ENCODE measurements at regions not wholly inside any gene's neighbourhood (a gene's known extent, or its start where the extent isn't known, plus 50 kb on each side); places are given as distances from the start of the nearest gene placed in this dataset.

DNA sequence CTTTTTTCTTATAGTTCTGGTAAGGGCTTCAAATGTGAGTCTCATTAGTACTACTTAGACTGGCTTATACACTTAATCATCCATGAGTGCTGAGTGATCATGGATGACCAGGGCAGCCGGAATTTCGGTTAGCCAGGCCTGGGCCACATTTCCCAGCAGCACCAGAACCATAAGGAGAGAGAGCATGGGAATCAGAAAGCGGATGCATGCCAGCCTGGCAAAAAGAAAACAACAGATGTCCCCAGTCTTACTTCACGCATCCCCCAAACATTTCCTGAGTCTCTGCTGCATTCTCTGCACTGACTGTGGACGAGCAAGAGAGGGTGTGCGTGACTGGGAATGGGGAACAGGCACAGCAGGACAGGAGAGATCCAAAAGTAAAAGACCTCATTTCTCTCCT, 371.1 kb upstream of the ZNF608 start:
- H3K4me1 Mint-ChIP-seq = peaks cover 7% of the 10 kb centered on the region
- H3K27me3 Mint-ChIP-seq = no peaks in the 10 kb centered on the region
- no peak for ATAC-seq
- no peaks in the 10 kb centered on the region for H3K36me3 Mint-ChIP-seq
- H3K9me3 Mint-ChIP-seq = no peaks in the 10 kb centered on the region
- no peak overlapping the region for H3K27ac Mint-ChIP-seq
- H3K4me3 Mint-ChIP-seq = no peak overlapping the region

DNA sequence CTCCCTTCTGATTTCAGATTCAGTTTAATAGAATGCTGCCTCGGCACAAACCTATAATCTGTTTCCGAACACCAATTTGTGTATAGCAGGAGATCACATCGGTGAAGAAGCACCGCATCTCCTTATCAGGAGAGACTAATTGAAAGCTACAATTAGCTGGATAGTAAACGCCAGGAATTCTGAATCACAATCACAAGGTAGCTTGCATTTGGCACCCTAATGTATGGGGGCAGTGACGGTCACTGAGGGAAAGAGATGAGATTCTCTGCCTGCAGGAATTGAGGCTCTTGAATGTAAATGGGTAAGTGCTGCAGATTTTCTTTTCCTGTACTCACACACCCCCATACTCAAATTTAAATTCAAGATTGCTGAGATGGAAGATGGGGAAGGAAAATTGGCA, 373.6 kb upstream of the ZNF608 start:
- no peaks in the 10 kb centered on the region for H3K9me3 Mint-ChIP-seq
- no peaks in the 10 kb centered on the region for H3K4me1 Mint-ChIP-seq
- H3K27me3 Mint-ChIP-seq = no peaks in the 10 kb centered on the region
- no peaks in the 10 kb centered on the region for H3K36me3 Mint-ChIP-seq
- no peak overlapping the region for H3K4me3 Mint-ChIP-seq
- H3K27ac Mint-ChIP-seq = no peak overlapping the region
- no peak for ATAC-seq

DNA sequence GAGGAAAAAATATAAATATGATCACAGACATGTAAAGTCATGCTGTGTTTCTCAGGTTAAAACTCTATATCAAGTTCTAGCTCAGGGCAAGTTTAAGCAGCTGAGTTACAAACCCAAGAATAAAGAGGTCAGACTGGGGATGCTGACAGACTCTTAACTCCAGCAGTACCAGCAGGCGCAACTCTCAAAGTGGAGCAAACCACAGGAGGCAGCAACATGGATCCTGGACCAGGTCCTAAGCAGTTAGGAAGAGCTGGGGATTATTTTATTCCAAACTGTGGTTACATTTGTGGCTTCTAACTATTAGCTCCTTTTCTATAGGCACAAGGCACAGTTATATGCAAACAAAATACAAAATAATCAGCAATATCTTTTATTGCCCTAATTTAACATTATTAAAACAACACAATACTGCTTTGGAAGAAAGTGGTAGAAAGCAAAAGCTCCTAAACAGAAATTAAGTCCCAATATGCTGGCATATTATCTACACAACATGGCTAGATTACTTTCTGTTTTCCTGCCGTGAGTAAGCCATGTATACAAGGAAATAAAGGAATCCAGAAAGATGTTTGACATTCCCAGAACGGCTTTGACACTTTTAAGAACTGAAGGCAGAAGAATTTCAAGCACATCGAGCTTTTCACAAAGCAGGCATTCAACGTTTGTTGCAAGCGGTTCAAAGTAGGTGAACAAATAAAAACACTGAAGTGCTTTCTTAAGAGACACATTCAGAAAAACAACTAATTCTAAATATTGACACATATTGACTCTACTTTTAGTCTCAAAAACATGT, 378.8 kb upstream of the ZNF608 start:
- no peak overlapping the region for H3K4me3 Mint-ChIP-seq
- no peak for ATAC-seq
- H3K27ac Mint-ChIP-seq = no peak overlapping the region
- H3K36me3 Mint-ChIP-seq = no peaks in the 10 kb centered on the region
- H3K27me3 Mint-ChIP-seq = no peaks in the 10 kb centered on the region
- no peaks in the 10 kb centered on the region for H3K9me3 Mint-ChIP-seq
- H3K4me1 Mint-ChIP-seq = no peaks in the 10 kb centered on the region

DNA sequence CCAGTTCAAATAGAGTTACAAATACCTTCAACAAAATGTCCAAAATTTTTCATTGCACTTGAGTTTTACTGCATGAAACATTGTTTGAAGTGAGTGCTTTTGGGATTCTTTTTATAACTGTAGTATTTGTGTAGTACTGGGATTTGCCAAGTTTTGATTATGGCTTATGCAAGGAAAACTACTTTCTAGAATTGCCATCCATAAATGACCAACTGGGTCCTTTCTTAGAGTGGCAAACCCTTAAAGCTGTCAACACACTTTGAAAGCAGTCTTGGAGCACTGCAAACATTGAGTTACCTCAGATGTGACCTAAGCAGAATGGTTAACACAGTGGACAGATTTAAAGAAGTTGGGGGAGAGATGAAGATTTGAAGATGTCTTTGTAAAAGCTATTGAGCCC, 379.6 kb upstream of the ZNF608 start:
- Mint-ChIP-seq H3K4me1 (no peaks in the 10 kb centered on the region), H3K27ac (no peak overlapping the region), H3K4me3 (no peak overlapping the region), H3K9me3 (no peaks in the 10 kb centered on the region), H3K27me3 (no peaks in the 10 kb centered on the region), H3K36me3 (no peaks in the 10 kb centered on the region)
- ATAC-seq = no peak

DNA sequence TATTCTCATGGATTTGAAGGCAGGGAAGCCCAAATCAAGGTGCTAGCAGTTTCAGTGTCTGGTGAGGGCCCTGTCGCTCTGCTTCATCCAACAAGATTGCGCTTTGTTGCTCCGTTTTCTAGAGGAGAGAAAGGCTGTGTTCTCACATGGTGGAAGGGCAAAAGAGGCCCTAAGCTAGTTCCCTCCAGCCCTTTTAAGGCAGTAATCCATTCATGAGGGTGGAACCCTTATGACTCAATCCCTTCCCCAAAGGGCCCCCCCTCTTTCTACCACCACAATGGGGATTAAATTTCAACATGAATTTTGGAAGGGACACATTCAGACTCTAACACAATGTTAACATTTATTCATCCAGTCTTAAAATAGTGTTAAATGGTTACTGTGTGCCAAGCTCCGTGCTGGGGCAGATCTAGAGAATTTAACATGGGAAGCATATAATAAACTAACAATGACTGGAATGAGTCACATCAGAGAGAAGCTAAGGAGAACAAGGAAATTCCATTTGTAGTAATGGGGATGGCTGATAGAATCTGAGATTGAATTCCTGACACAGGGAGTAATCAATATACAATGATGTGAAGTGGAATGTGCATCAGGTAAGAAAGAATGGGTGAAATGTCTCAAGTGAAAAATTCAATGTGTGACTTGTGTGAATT, 382.8 kb upstream of the ZNF608 start:
- Mint-ChIP-seq H3K36me3 (no peaks in the 10 kb centered on the region), H3K4me1 (no peaks in the 10 kb centered on the region), H3K4me3 (no peak overlapping the region), H3K9me3 (no peaks in the 10 kb centered on the region), H3K27ac (no peak overlapping the region), H3K27me3 (no peaks in the 10 kb centered on the region)
- no peak for ATAC-seq

DNA sequence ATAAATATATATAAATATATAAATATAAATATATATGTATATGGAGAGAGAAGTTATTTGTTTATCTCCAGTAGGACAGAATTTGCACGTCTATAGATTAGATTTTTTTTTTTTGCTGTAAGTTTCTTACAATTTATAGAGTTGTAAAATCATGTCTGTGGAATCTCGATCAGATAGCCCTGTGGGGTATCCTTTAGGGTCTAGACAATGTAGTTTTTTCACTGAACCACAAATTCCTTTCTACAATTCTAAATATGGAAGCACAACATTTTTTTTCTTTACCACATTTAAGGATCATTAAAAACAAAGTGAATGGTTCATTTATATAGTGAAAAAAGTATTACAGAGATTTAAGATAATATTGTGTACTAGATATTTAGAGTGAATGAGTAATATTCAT, 384.2 kb upstream of the ZNF608 start:
- Mint-ChIP-seq H3K9me3 (no peaks in the 10 kb centered on the region), H3K27me3 (no peaks in the 10 kb centered on the region), H3K27ac (no peak overlapping the region), H3K36me3 (no peaks in the 10 kb centered on the region), H3K4me3 (no peak overlapping the region), H3K4me1 (no peaks in the 10 kb centered on the region)
- no peak for ATAC-seq

DNA sequence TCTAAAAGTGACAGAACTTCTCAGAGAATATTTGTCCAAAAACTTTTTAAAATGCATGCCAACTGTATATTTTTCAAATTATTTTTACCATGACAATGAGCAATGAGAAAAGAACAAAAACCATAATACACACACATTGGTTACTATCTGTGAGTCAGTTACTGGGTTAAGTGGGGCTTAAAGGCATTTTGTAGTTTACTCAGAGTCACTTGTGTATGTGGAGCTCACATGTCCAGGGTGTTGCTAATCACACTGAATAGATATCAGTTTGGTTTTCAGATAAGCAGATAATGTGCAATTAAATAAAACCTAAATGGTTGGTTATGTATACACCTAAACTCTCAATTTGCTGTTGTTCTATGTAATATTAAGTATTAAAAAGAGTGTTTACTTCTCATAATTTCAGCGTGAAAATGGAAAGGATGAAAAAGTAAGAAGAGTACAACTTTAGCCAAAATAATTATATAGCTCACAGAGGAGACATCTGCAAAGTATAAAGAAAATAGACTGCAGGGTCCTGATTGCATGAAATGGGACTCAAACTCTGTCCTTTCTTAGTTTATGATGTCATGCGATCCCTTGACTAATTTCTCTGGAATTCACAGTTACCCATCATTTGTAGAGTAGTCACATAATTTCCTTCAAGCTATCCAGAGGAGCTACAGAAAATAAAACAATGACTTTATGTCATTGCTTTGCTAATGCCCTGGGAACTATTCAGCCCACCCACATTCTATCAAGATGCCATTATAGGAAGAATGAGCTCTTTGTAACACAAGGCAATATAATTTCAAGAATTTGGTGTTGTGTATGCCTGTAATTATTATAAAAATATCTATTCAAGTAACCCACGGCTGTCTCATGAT, 388.0 kb upstream of the ZNF608 start:
- Mint-ChIP-seq H3K27me3 (no peaks in the 10 kb centered on the region), H3K36me3 (no peaks in the 10 kb centered on the region), H3K4me3 (no peak overlapping the region), H3K9me3 (peaks cover 3% of the 10 kb centered on the region), H3K27ac (no peak overlapping the region), H3K4me1 (no peaks in the 10 kb centered on the region)
- ATAC-seq = no peak

DNA sequence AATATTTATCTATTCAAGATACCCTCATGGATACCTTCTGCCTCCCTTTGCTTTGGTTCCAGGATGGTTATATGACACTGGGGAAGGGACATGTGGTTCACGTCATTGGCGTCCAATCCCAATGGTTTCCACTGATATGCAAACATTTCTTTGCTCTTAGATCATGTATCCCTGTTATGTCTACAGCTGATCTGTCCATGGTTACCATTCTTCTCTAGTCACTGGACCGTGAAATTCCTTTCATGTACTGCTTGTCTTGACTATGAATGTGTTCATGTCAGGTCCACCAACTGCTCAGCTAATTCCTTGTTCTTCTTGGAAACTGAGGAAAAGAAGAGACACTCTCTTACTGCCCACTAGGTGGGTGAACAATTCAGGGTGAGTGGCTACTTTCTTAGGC, 391.1 kb upstream of the ZNF608 start:
- Mint-ChIP-seq H3K27me3 (no peaks in the 10 kb centered on the region), H3K4me3 (no peak overlapping the region), H3K4me1 (peaks cover 8% of the 10 kb centered on the region), H3K9me3 (peaks cover 3% of the 10 kb centered on the region), H3K27ac (no peak overlapping the region), H3K36me3 (no peaks in the 10 kb centered on the region)
- no peak for ATAC-seq

DNA sequence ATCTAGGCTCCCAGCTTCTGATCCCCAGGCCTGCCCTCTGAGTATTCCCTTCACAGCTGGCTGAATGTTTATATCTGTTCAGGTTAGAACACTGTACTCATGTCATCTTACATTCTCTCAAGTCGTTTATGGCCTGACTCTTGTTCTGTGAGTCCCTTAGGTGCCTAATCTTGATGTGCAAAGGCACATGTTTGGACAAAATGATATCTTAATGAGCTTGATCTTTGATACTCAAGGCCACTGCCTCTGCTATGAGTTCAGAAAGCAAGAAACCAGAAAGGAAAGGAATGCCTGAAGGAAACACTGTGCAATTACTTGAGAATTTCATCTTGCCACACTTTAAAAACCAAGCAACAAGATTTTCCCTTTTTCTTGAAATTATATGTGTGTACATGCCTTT, 391.8 kb upstream of the ZNF608 start:
- Mint-ChIP-seq H3K36me3 (no peaks in the 10 kb centered on the region), H3K27ac (no peak overlapping the region), H3K9me3 (peaks cover 3% of the 10 kb centered on the region), H3K27me3 (no peaks in the 10 kb centered on the region), H3K4me1 (peaks cover 8% of the 10 kb centered on the region), H3K4me3 (no peak overlapping the region)
- no peak for ATAC-seq

DNA sequence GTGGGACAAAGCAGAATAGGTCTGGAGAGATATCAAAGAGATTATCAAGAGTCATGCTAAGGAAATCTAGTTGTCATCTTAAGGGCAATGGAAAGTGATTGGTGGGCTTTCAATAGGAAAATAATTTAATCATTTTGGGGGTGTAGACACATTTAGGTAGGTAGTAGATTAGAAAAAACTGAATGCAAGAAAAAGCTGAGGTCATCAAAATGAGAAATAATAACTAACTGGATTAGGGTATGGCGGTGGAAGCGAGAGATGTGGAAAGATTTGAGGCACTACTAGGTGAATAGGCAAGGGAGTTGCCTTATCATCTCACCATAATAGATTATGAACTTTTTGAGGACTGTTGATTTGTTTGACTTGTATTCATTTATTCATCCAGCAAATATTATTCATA, 393.2 kb upstream of the ZNF608 start:
- no peaks in the 10 kb centered on the region for H3K27me3 Mint-ChIP-seq
- H3K9me3 Mint-ChIP-seq = peaks cover 3% of the 10 kb centered on the region
- H3K4me3 Mint-ChIP-seq = no peak overlapping the region
- no peak for ATAC-seq
- H3K27ac Mint-ChIP-seq = no peak overlapping the region
- H3K36me3 Mint-ChIP-seq = no peaks in the 10 kb centered on the region
- peaks cover 15% of the 10 kb centered on the region for H3K4me1 Mint-ChIP-seq

DNA sequence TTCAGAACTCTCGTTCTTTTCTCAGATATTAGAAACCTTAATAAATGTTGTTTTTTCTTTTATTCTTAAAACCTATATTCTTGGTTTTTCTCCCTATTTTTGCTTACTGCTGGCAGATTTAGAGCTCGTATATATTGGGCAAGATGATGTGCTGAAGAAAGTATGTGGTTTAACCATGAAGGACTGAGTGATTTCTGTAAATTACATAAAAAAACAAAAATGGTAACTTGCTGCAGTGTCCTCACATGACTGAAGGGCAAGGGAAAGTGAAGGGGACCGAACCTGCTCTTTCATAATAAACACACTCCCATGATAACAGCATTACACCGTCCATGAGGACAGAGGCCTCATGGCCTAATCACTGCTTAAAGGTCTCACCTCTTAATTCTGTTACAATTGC, 393.8 kb upstream of the ZNF608 start:
- Mint-ChIP-seq H3K36me3 (no peaks in the 10 kb centered on the region), H3K27me3 (no peaks in the 10 kb centered on the region), H3K9me3 (peaks cover 3% of the 10 kb centered on the region), H3K27ac (no peak overlapping the region), H3K4me3 (no peak overlapping the region), H3K4me1 (peaks cover 15% of the 10 kb centered on the region)
- no peak for ATAC-seq

DNA sequence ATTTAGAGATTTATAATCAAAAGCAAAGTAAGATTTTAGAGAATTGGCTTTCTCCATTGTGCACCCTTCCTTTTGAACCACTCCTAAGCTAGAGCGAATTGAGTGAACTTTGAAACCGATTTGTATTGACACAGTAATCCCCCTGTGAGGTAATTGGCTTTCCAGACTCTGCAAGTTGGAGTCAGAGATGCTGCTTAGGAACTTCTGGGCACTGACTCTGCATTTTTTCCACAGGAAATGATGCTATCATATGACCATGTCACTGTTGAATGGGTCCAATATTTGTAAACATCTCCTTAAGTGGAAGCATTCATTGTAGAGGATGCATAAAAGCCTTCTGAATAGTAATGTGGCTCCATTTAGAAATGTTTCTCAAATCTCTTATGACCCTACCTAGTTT, 394.4 kb upstream of the ZNF608 start:
- H3K36me3 Mint-ChIP-seq = no peaks in the 10 kb centered on the region
- H3K4me1 Mint-ChIP-seq = peaks cover 15% of the 10 kb centered on the region
- H3K4me3 Mint-ChIP-seq = no peak overlapping the region
- peaks cover 3% of the 10 kb centered on the region for H3K9me3 Mint-ChIP-seq
- no peak for ATAC-seq
- H3K27ac Mint-ChIP-seq = peak overlapping the region; percentile 25
- no peaks in the 10 kb centered on the region for H3K27me3 Mint-ChIP-seq

DNA sequence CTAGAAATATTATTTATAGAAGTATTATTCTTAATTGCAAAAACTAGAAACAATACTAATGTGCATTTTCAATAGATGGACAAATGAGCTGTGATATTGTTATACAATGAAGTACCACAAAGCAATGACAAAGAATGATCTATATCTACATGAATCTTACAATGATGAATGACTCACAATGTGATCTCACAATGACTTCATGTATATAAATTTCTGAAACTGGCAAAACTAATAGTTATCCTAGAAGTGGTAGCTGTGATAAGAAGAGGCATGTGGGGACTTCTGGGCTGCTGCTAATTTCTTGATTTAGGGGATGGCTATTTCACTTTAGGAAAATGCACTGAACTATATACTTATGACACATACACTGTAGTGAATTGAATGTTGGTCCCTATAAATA, 396.0 kb upstream of the ZNF608 start:
- H3K4me3 Mint-ChIP-seq = no peak overlapping the region
- H3K27ac Mint-ChIP-seq = no peak overlapping the region
- H3K4me1 Mint-ChIP-seq = peaks cover 15% of the 10 kb centered on the region
- no peak for ATAC-seq
- H3K27me3 Mint-ChIP-seq = no peaks in the 10 kb centered on the region
- peaks cover 3% of the 10 kb centered on the region for H3K9me3 Mint-ChIP-seq
- H3K36me3 Mint-ChIP-seq = no peaks in the 10 kb centered on the region

DNA sequence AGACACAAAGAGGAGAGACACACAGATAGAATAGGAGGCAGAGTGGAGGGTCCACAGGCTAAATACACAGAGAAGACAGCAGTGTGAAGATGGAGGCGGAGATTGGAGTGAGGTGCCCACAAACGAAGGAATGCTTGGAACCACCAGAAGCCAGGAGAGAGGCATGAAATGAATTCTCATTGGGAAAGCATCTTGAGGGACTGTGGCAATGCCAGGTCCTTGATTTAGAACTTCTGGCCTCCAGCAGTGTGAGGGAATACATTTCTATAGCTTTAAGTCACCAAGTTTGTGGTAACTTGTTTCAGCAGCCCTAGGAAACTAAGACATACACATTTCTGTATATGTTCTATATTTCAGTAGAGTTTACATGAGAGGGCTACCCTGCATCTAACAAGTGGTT, 396.6 kb upstream of the ZNF608 start:
- Mint-ChIP-seq H3K36me3 (no peaks in the 10 kb centered on the region), H3K9me3 (peaks cover 3% of the 10 kb centered on the region), H3K4me1 (peaks cover 15% of the 10 kb centered on the region), H3K27ac (no peak overlapping the region), H3K27me3 (no peaks in the 10 kb centered on the region), H3K4me3 (no peak overlapping the region)
- no peak for ATAC-seq

DNA sequence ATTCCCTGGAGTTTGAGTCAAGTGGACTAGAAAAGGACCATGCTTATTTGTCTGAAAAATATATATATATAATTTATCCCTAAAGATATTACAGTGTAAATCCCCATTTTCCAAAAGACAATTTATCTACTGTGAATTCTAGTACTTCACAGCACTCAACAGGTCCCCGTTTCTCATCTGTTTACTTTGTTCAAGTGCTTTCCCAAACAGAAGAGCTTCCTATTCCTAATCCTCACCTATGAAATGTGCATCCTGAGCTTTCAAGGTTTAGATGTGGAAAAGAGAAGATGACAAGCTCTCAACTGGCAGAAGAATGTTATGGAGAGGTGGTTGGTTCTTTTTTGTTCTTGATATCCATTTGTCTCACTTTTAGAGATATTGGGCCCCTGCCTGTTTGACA, 401.6 kb upstream of the ZNF608 start:
- Mint-ChIP-seq H3K4me1 (peaks cover 21% of the 10 kb centered on the region), H3K27me3 (peaks cover 7% of the 10 kb centered on the region), H3K36me3 (no peaks in the 10 kb centered on the region), H3K9me3 (no peaks in the 10 kb centered on the region), H3K4me3 (no peak overlapping the region), H3K27ac (no peak overlapping the region)
- ATAC-seq = no peak
